Stomach (tissue), 4 donors: ENCODE measurements at regions not wholly inside any gene's neighbourhood (a gene's known extent, or its start where the extent isn't known, plus 50 kb on each side); places are given as distances from the start of the nearest gene placed in this dataset.

Experiments used
- POLR2A ChIP-seq, 4 donors: fragments of 450-650 bp; IDR thresholded peaks; one replicate each; pipeline ENCODE4 v1.6.1; 2016; ENCODE audit warnings: antibody characterized with exemption in 4 of 4, control low read depth in 2 of 4, mild to moderate bottlenecking in 1 of 4, moderate library complexity in 1 of 4
- TF ChIP-seq, protein P1 (sequence below), 7 experiments: fragments of 450-650 bp in 4 of 7; fragments of 200-600 bp in 3 of 7; sonication (generic) in 3 of 7; IDR thresholded peaks; one replicate each; pipeline ENCODE4 v1.5.1; 2016 to 2019; ENCODE audit warnings: antibody characterized with exemption in 7 of 7, control low read depth in 2 of 7, mild to moderate bottlenecking in 1 of 7

- TF ChIP-seq, protein P1, sequence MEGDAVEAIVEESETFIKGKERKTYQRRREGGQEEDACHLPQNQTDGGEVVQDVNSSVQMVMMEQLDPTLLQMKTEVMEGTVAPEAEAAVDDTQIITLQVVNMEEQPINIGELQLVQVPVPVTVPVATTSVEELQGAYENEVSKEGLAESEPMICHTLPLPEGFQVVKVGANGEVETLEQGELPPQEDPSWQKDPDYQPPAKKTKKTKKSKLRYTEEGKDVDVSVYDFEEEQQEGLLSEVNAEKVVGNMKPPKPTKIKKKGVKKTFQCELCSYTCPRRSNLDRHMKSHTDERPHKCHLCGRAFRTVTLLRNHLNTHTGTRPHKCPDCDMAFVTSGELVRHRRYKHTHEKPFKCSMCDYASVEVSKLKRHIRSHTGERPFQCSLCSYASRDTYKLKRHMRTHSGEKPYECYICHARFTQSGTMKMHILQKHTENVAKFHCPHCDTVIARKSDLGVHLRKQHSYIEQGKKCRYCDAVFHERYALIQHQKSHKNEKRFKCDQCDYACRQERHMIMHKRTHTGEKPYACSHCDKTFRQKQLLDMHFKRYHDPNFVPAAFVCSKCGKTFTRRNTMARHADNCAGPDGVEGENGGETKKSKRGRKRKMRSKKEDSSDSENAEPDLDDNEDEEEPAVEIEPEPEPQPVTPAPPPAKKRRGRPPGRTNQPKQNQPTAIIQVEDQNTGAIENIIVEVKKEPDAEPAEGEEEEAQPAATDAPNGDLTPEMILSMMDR (IDR thresholded peaks at IDR 0.05): no peak
- no peak for TF ChIP-seq POLR2A (IDR thresholded peaks at IDR 0.05)
Measured at GRCh38 chr6:140321891-140322290, 947.4 kb upstream of the CITED2 start.
